A673 (cell line): ENCODE measurements at regions not wholly inside any gene's neighbourhood (a gene's known extent, or its start where the extent isn't known, plus 50 kb on each side); places are given as distances from the start of the nearest gene placed in this dataset.
"Not testable (repeated sequence)": the region's sequence is repeated elsewhere in the genome, so short reads cannot be mapped to it uniquely, and the experiment has no call there.

Experiments
- BruUV-seq: library from RNA; stranded (reverse); fragments of 400-500 nt; replicated peaks from 2 replicates; lab custom pipeline; 2021; lab: Mats Ljungman, UMichigan
- CTCF ChIA-PET: fragments of 300-600 bp; sonication (Branson Sonifier 250); formaldehyde crosslinking; loops from one replicate; lab custom pipeline; 2022; ENCODE audit warnings: antibody characterized with exemption; lab: Charles Lee
- POLR2A ChIA-PET: fragments of 300-600 bp; sonication (Branson Sonifier 250); formaldehyde crosslinking; loops from one replicate; lab custom pipeline; 2022; ENCODE audit warnings: antibody characterized with exemption; ENCODE audit not compliant: low non-redundant PET; lab: Charles Lee
- DNase-seq: peaks from one replicate; pipeline ENCODE4 v3.0.0-alpha.2; 2015; ENCODE audit warnings: low spot score
- H3K27ac ChIP-seq: fragments of 200-600 bp; sonication (generic); 2 replicates; pipeline ENCODE4 v1.5.1; 2016; ENCODE audit warnings: mixed run types, low read depth, mild to moderate bottlenecking, mixed read lengths, antibody characterized with exemption, low read length; ENCODE audit not compliant: poor library complexity, severe bottlenecking
- H3K27me3 ChIP-seq: fragments of 200-600 bp; sonication (generic); replicated peaks from 2 replicates; pipeline ENCODE4 v1.6.1; 2017; ENCODE audit warnings: mixed run types, low read depth, mild to moderate bottlenecking, mixed read lengths, antibody characterized with exemption, low read length; ENCODE audit not compliant: insufficient read depth, poor library complexity
- H3K36me3 ChIP-seq: fragments of 200-600 bp; sonication (generic); 2 replicates; pipeline ENCODE4 v1.6.1; 2016; ENCODE audit warnings: mixed run types, mild to moderate bottlenecking, mixed read lengths, antibody characterized with exemption, low read length; ENCODE audit not compliant: insufficient read depth, poor library complexity, severe bottlenecking
- H3K4me1 ChIP-seq: fragments of 200-600 bp; sonication (generic); 2 replicates; pipeline ENCODE4 v1.6.1; 2017; ENCODE audit warnings: mixed run types, mild to moderate bottlenecking, mixed read lengths, antibody characterized with exemption, low read length; ENCODE audit not compliant: insufficient read depth, poor library complexity, severe bottlenecking
- H3K4me3 ChIP-seq: fragments of 200-600 bp; sonication (generic); 2 replicates; pipeline ENCODE4 v1.5.1; 2016; ENCODE audit warnings: low read depth, mixed run types, mild to moderate bottlenecking, mixed read lengths, low read length; ENCODE audit not compliant: poor library complexity, severe bottlenecking
- H3K9me3 ChIP-seq: fragments of 200-600 bp; sonication (generic); 2 replicates; pipeline ENCODE4 v1.6.1; 2016; ENCODE audit warnings: mixed run types, low read depth, mild to moderate bottlenecking, mixed read lengths, antibody characterized with exemption, low read length; ENCODE audit not compliant: poor library complexity, severe bottlenecking
- EZH2 ChIP-seq: fragments of 200-600 bp; sonication (generic); IDR thresholded peaks from 2 replicates; pipeline ENCODE4 v1.6.1; 2017; ENCODE audit warnings: borderline replicate concordance, low read depth, mild to moderate bottlenecking, mixed read lengths, antibody characterized with exemption, low read length; ENCODE audit not compliant: poor library complexity, severe bottlenecking
- intact Hi-C: fragments of 100-400 bp; cut with micrococcal nuclease; formaldehyde crosslinking; loops from one replicate; pipeline ENCODE4 v1.10.0; 2022; ENCODE audit not compliant: unreplicated experiment
- TF ChIP-seq, protein P1 (sequence below): fragments of 300-800, 200-600 bp; sonication (generic); conservative IDR thresholded peaks from 2 replicates; pipeline ENCODE4 v1.5.1; 2017; ENCODE audit warnings: low read depth, mild to moderate bottlenecking, antibody characterized with exemption, low read length, moderate library complexity, mixed read lengths

- H3K4me1 ChIP-seq = no peaks in the 10 kb centered on the region
- DNase-seq = no peak
- no peak overlapping the region for H3K4me3 ChIP-seq
- POLR2A ChIA-PET = no interaction called here
- TF ChIP-seq, protein P1, sequence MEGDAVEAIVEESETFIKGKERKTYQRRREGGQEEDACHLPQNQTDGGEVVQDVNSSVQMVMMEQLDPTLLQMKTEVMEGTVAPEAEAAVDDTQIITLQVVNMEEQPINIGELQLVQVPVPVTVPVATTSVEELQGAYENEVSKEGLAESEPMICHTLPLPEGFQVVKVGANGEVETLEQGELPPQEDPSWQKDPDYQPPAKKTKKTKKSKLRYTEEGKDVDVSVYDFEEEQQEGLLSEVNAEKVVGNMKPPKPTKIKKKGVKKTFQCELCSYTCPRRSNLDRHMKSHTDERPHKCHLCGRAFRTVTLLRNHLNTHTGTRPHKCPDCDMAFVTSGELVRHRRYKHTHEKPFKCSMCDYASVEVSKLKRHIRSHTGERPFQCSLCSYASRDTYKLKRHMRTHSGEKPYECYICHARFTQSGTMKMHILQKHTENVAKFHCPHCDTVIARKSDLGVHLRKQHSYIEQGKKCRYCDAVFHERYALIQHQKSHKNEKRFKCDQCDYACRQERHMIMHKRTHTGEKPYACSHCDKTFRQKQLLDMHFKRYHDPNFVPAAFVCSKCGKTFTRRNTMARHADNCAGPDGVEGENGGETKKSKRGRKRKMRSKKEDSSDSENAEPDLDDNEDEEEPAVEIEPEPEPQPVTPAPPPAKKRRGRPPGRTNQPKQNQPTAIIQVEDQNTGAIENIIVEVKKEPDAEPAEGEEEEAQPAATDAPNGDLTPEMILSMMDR = no peak
- TF ChIP-seq EZH2 = no peak
- H3K27ac ChIP-seq = no peak overlapping the region
- no peaks in the 10 kb centered on the region for H3K36me3 ChIP-seq
- peaks cover 27% of the 10 kb centered on the region for H3K9me3 ChIP-seq
- CTCF ChIA-PET = no interaction called here
- intact Hi-C loops = no loop called here
- BruUV-seq = no TSS peak
- H3K27me3 ChIP-seq = no peaks in the 10 kb centered on the region
These were observed 758.5 kb upstream of the CTNND2 start for GRCh38 chr5:12662545-12663314.

DNA sequence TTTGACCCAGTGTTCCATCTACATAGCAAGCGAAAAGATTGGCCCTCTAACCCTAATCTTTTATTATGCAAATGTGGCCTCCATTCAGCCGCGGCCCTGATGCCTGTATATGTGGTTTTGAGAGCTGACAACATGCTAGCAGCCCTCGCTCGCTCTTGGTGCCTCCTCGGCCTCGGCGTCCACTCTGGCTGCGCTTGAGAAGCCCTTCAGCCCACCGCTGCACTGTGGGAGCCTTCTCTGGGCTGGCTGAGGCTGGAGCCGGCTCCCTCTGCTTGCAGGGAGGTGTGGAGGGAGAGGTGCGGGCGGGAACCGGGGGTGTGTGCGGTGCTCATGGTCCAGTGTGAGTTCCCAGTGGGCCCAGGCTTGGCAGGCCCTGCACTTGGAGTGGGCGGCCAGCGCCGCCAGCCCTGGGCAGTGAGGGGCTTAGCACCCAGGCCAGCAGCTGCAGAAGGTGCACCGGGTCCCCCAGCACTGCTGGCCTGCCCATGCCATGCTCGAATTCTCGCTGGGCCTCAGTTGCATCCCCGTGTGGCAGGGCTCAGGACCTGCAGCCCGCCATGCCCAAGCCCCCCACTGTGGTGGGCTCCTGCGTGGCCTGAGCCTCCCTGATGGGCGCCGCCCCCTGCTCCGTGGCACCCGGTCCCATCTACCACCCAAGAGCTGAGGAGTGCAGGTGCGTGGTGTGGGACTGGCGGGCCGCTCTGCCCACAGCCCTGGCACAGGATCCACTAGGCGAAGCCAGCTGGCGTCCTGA is 757.5 kb upstream of the CTNND2 start:
- no peak for DNase-seq
- Histone ChIP-seq H3K4me3 (no peak overlapping the region), H3K4me1 (no peaks in the 10 kb centered on the region), H3K36me3 (no peaks in the 10 kb centered on the region), H3K9me3 (peaks cover 27% of the 10 kb centered on the region), H3K27ac (no peak overlapping the region), H3K27me3 (no peaks in the 10 kb centered on the region)
- ChIA-PET POLR2A (no interaction called here), CTCF (interaction anchor here (0.6 kb wide), 1 partner anchor 1151 kb away, joined by 3 read pairs; no protein-coding TSS in a partner anchor)
- TF ChIP-seq, protein P1 = no peak
- TF ChIP-seq EZH2 = no peak
- BruUV-seq = no TSS peak
- intact Hi-C loops = no loop called here

- BruUV-seq, H3K27me3 ChIP-seq, intact Hi-C loops, H3K36me3 ChIP-seq, CTCF ChIA-PET, DNase-seq, H3K27ac ChIP-seq, H3K4me1 ChIP-seq, POLR2A ChIA-PET, H3K4me3 ChIP-seq: not testable (repeated sequence)
- H3K9me3 ChIP-seq = peaks cover 30% of the 10 kb centered on the region
These were observed 756.2 kb upstream of the CTNND2 start for GRCh38 chr5:12660279-12661107.
